HG02852 (cell line): ENCODE measurements at regions not wholly inside any gene's neighbourhood (a gene's known extent, or its start where the extent isn't known, plus 50 kb on each side); places are given as distances from the start of the nearest gene placed in this dataset.

Experiments used
- ATAC-seq: cut with Tn5 transposase; IDR thresholded peaks from one replicate; pipeline ENCODE4 v1.9.1; 2021; ENCODE audit warnings: mild to moderate bottlenecking, moderate library complexity; ENCODE audit not compliant: unreplicated experiment

DNA sequence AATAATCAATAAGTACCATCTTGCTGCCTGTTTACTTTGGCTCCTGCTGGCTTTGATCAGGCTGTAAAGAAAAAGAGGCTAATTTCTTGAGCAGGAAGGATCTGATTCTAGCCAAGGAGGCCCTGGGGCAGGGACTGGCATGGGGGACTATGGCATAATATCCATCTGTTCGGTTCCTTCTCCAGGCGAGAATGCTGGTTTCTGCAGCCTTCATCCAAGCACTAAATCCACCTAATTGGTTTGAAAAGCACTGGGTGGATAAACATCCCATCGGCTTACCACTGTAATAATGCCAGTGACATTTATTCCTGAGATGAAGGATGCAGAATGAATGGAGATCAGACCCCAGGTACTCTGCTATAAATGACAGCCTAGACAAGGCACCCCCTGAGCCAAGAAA is 180.0 kb upstream of the ASIC2 start:
- ATAC-seq: no peak

DNA sequence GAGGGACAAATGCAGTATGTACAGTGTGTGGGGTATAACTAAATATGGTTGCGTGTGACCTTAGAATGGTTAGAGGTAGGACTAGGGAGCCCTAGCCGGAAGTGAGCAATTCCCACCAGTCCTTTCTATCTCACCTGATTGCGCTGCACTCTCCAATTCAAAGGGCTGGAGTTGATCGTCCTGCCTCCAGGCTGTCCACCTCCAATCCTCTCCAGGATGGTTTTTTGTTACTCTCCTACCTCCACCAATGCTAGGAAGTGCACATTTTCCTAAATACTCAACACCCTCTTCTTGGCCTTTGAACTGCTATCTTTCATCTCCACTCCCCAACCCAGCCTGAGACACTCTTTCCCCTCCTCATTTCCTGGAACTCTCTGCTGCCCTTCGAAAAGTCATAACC is 181.7 kb upstream of the ASIC2 start:
- no peak for ATAC-seq

DNA sequence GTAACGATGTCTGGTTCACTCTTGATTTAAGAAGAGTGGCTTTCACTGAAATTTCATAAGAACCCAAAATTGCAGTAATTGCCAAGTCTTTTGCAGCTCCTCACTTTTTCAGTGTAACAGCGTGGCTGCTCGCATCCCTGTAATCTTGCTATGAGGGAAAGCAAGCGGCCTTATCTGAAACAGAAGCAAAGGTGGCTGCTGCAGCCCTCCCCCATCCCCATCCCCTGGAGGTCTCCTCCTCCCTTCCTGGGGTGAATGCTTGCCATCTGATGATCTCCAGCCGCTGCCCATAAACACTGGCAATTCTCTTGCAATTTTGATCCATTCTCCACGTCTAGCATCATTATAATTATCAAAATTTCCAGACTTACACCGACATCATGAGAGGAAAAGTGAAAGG is 182.5 kb upstream of the ASIC2 start:
- no peak for ATAC-seq

DNA sequence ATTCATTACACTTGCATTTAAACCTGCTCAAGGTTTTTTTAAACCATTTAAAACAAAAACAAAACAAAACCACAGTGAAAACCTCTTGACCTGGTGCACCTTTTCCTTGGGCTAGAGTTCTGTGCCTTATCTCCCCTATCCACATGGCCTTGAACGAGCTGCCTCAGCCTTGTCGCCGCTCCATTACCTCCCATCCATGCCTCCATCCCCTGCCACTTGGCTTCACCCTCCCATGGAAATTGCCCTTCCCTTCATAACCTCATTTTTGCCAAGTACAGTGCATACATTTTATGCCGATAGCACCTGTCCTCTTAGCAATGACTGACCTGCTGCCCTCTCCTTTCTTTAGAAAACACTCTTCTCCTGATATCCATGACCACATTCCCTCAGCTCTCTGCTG is 188.6 kb upstream of the ASIC2 start:
- ATAC-seq: no peak

DNA sequence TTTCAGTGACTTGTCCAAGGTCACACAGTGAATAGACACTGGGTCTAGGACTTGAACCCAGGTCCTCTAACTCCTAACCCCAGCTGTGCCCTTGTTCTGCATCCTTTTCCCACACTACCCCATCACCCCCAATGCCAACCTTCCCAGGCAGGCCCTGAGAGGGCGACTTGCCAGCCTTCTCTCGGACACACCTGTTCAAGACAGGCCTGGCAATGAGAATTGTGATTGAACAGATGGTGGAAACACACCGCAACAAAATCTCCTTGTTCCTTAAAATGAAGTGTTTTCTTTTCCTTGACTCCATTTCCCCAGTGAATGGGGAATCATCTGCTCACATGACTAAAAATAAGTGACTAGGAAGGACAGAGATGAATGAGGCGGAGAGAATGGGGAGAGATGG is 189.5 kb upstream of the ASIC2 start:
- ATAC-seq: no peak

DNA sequence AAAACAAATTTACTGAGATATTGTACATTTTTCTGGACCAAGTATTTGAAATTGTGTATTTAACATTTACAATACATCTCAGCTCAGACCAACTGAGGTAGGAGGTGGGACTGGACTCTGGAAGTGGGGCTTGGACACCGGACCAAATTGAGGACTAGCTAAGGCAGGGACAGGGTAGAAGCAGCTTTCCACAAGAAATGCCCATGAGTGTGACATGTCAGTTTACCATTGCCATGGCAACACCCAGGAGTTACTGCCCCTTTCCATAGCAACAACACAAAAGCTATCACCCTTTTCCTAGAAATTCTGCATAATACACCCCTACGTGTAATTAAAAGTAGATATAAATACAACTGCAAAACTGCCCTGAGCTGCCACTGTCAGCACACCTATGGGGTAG is 191.5 kb upstream of the ASIC2 start:
- no peak for ATAC-seq

DNA sequence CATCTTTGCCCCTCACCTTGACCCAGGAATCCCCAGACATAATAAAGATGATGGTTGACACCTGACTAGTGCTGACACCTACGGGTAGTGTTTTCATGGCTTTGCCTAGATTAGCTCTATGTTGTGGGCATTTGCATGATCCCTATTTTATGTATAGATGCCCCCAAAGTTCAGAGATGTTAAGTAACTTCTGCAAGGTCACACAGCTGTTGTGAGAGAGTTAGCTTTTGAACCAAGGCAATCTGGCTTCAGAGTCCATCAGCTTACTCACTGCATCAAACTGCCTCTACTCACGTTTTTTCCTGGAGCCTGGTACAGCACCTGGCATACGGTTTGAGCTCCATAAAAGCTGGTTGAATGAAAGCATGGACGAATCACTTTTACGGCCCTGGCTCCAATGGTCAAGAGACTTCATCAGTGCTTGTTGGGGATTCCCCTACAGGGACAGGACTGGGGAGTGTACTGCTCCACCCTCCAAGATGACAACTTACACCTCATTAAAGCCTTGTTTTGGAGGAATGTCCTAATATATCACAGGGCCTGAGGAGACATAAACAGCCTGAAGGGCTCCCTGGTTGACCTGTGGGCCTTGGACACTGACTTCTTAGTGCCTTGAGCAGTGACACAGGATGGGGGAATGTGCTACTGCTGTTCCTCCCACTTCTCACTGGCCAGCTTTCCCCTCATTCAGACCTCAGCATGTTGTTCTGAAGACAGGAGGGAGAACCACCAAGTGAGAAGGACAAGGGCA is 193.2 kb upstream of the ASIC2 start:
- no peak for ATAC-seq

DNA sequence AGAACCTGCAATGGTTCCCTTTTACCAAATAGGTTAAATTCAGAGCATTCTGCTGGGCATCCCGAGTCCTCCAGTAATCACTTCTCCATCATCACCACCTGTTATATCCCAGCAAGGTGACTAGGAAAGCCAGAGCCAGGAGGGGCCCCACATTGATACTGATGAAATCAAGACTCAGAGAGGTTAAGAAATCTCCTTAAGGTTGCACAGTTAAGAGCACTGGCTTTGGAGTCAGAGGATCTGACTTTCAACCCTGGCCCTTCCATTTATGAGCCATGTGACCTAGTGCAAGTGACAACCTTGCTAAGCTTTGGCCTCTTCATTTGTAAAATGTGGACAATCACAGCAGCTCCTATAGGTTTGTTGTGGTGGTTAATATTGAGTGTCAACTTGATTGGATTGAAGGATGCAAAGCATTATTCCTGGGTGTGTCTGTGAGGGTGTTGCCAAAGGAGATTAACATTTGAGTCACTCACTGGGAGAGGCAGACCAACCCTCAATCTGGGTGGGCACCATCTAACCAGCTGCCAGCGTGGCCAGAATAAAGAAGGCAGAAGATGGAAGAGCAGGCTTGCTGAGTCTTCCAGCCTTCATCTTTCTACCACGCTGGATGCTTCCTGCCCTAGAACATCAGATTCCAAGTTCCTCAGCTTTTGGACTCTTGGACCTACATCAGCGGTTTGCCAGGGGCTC is 194.2 kb upstream of the ASIC2 start:
- ATAC-seq: no peak

DNA sequence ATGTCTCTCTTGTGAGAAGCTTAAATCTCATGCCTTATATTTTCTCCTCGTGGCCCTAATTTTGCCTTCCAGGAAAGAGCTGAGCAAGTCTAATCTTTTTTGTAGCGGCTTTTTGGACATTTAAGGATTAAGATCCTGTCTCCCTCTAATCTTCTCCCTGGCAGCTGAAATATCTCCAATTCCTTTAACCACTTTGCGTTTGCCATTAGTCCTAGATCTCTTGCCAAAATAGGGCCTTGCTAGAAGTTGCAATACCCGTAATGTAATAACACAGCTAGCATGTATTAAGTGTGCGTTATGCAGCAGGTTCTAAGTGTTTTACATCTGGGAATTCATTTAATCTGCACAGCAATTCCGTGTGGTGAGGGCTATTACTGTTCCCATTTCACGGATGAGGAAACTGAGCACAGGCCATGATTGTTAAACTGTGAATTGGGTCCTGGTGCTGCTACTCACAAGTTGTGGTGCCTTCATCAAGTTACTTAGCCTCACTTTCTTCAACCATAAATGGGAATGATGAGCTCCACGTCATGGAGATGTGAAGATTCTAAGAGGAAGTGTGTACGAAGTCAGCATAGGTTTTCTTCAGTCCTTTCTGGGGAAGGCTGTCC is 198.9 kb upstream of the ASIC2 start:
- ATAC-seq: no peak

DNA sequence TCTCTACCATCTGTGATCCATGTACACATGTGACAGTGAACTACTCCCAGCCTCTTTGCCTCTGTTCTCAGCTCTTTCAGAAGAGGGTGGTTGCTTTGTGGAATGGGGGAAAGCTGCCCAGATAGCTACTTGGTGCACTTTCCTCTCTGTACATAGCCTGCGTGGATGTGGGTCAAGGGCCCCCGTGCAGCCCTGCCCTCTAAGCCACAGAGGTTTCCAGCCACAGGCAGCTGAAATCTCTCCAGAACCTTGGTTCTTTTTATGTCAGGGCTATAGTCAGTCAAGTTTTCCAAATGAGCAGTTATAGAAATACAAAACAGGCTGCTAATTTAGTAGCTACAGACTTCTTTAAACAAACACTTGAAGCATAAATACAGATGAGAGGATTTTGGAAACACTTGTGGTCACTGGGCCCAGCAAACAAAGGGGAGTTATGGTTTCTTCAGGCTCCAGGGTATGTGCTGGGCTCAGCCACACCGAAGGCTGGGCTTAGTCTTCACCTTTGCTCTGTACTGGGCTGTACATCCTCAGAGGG is 199.7 kb upstream of the ASIC2 start:
- no peak for ATAC-seq

DNA sequence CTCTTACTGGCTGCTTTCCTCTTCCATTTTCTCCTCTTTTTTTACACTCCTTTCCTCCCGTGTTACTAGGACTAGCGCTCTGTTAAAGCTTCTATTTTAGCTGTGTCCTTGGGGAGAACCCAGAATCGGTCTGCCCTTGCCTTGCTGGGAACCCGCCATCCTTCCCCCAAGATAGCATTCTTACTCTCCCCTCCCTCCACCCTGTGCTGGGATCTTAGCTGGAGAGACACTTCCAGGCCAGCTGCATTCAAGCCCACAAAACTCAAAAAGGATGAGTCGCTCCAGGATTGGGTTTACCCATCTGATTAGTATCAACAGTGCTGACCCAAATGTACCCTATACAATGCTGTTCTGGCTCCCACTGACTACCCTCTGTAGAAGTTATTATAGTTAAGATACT is 200.5 kb upstream of the ASIC2 start:
- no peak for ATAC-seq

DNA sequence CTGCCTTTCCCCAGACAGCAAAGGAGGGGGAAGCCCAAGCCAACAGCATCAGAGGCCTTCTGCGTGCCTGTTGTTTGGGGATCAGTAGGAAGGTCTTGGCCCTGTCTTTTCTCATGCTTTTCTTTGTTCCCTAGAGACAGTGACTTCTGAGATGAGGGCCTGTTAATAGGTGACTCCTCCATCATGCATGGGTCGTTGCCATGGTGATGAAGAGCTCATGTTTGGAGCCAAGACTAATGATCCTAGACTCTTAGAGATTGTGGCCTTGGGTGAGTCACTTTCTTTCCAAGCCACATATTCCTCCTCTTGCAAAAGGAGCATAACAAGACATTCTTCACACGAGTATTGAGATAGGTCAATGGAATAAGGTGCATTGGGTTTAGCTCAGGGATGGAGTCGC is 201.1 kb upstream of the ASIC2 start:
- ATAC-seq: no peak

DNA sequence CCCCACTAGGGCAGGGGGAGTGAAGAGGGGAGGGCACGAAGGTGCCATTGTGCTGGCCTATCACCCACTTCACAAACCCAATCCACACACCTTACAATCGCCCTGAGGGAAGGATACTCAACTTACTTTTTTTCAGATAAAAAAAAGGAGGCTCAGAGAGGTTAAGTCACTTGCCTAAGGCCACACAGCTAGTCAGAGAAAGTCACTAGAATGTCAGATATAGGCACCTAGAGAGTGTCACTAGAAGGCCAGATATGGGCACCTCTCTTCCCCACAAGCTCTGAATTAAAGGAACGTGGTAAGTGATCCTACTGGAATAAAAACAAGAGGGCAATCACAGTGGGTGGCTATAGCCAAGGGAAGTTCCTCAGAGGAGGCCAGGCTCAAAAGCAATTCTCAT is 204.5 kb upstream of the ASIC2 start:
- no peak for ATAC-seq

DNA sequence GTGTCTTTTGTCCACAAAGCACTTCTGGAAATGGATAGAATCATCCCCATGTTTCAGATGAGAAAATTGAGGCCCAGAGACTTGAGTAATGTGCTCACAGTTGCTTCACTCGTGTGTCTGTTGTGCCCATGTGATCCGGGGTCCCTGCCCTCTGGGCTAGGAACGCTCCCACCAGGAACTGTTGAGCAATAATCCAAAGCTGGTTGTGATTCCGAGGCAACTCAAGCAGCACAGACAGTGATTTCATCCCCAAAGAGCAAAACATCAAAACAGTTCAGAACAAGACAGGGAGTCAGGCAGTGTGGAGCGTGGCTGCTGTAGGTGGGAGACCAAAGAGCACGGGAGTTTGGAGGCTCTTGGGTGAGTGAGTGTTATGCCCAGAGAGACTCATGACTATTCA is 205.0 kb upstream of the ASIC2 start:
- no peak for ATAC-seq

DNA sequence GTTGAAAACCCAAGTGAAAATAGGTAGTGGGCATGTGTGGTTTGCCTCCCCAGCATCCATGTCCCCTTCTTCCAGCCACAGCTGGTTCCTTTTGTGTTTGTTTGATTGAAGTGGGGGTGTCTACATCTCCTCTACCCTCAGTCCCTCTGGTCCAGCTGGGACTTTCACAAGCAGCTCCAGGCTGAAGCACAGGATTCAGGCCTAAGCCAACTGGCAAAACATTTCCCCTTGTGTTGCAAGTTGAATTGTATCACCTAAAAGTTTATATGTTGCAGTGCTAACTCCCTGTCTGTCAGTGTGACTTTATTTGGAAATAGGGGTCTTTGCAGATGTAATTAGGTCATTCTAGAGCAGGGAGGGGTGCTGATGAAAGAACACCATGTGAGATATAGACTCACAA is 205.9 kb upstream of the ASIC2 start:
- ATAC-seq: no peak

DNA sequence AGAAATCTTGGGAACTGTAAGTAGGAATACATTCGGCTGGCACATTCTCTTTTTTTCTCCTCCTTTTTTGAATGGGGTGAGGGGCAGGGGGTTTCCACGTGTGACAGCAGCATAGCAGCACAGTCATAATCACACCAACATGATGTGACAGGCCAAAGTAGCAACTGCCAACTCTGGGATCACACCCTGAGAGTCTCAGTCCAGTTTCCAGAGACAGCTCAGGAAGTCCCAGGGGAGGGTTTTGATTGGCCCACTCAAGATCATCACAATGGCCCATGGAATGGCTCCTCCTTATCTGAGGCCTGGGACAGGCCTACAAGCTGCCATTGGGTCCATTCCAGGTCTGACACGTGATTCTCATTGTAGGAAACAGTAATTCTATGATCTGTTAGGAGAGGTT is 207.1 kb upstream of the ASIC2 start:
- no peak for ATAC-seq

DNA sequence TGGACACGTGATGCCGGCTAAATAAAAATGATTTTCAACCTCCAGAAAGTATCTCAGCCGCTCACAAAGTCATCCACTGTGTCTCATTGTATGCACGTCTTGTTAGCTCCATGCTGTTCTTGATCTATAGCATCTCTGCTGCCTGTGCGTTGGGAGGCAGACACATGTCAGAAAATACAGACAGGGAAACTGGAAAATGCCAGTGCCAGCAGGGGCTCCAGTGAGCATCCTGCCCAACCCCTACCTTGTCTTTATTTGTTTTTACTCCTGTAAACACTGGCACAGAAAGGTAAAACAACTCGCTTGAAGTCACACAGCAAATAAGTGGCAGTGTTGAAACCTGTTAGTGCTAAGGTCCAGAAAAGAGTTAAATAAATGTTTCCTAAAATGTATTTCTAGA is 208.1 kb upstream of the ASIC2 start:
- no peak for ATAC-seq

DNA sequence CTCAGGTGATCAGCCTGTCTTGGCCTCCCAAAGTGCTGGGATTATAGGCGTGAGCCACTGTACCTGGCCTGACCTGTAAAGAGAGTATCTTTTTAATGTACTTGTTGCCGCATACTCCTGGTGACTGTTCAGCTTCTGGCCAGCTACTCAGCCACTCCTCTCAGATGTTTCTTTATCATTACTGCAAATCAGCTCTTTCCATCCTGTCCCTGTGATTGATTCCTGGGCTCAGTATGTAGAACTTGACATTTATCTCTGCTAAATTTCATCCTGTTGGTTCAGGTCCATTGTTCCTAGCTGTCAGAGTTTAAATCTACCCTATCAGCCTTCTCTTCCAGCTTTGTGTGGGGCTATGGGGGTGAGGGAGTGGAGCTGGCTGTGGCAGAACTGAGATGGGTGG is 211.5 kb upstream of the ASIC2 start:
- ATAC-seq: no peak

DNA sequence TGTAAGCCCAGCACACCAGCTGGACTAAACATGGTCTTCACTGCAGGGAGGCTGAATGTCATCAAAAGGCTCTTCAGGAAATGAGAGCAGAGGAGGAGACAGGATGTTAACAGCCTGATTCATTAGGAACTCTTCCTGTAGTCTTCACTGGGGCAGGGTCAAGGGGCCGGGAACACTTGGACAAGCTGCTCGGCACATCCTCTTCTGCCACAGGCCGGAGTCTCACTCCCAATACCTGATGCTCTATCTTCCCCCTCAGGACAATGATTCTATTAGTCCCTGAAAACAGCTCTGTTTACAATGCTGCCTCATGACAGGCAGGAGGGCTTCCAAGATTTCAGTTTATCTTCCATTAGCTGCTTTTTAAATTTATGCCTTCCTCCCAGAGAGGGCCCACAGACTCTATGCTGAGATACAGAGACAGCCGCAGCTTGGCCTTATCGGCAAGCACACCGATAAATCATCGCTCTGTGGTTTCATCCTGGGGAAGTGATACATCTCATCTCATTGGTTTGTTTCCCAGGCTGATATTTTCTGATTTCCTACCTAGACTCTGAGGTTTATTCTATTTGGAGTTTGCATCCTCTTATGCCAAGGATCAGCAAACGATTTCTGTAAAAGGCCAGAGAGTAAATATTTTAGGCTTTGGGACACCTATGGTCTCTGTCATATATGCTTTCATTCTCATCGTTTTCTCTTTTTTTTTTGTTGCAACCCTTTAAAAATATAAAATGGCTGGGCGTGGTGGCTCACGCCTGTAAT is 214.0 kb upstream of the ASIC2 start:
- ATAC-seq: no peak

DNA sequence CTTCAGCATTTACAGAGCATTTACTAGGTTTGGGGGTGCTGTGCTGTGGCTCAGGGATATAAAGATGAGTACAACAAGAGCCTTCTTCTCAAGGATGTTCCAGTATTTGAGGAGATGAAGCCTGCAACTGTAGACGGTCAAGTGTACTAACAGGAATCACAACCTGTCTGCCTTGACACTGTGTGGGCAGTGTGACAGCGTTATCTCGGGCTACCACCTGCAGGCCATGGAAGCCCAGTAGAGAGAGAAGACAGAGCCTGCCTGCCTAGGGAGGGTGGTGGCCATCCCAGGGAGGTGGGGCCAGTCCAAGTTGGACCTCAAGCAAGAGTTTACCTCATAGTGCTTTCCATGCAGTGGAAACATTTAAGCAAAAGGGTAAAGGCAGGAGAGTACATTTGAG is 215.1 kb upstream of the ASIC2 start:
- no peak for ATAC-seq

DNA sequence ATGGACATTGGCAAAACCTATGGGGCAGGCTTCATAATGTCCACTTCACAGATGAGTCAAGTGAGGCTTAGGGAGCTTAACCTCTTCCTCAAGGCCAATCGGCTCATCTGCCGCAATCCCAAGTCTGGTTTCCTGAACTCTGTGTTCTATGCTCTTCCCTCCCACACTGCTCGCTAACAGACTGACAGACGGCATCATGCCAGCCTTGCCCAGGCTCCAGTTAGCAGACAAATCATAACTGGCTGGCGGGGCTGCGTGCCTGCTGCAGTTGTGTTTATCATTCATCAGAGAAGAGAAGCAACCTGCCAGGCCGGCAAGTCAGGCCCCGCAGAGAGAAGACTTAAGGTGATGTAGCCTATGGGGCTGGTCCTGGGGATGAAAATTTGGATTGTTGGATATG is 216.2 kb upstream of the ASIC2 start:
- no peak for ATAC-seq
